Ascending aorta (tissue), 2 donors: ENCODE measurements at regions not wholly inside any gene's neighbourhood (a gene's known extent, or its start where the extent isn't known, plus 50 kb on each side); places are given as distances from the start of the nearest gene placed in this dataset.
"Not testable (repeated sequence)": the region's sequence is repeated elsewhere in the genome, so short reads cannot be mapped to it uniquely, and the experiment has no call there.

Experiments used
- DNase-seq, 2 donors: peaks; one replicate each; pipeline ENCODE4 v3.0.0-alpha.2; 2019; ENCODE audit warnings: low spot score in 2 of 2
- H3K27ac ChIP-seq, 2 donors: fragments of 200-600 bp; sonication (generic); one replicate each; pipeline ENCODE4 v1.5.1; 2016 to 2017; ENCODE audit warnings: mild to moderate bottlenecking in 1 of 2
- H3K27me3 ChIP-seq: fragments of 200-600 bp; sonication (generic); one replicate; pipeline ENCODE4 v1.5.1; 2017
- H3K36me3 ChIP-seq, 2 donors: fragments of 200-600 bp; sonication (generic); one replicate each; pipeline ENCODE4 v1.5.1; 2016
- H3K4me1 ChIP-seq, 2 donors: fragments of 200-600 bp; sonication (generic); one replicate each; pipeline ENCODE4 v1.5.1; 2016 to 2017; ENCODE audit warnings: mild to moderate bottlenecking in 1 of 2
- H3K4me3 ChIP-seq, 2 donors: fragments of 200-600 bp; sonication (generic); one replicate each; pipeline ENCODE4 v1.5.1; 2016 to 2017; ENCODE audit warnings: mild to moderate bottlenecking in 1 of 2
- H3K9me3 ChIP-seq, 2 donors: fragments of 200-600 bp; sonication (generic); one replicate each; pipeline ENCODE4 v1.5.1; 2016
- intact Hi-C: fragments of 100-400 bp; cut with DNase I; formaldehyde crosslinking; loops from one replicate; pipeline ENCODE4 v1.15.1; 2023
- TF ChIP-seq, protein P1 (sequence below), 3 experiments: fragments of 200-600 bp in 2 of 3; fragments of 450-650 bp in 1 of 3; sonication (generic) in 2 of 3; IDR thresholded peaks; one replicate each; pipeline ENCODE4 v1.5.1; 2016 to 2019; ENCODE audit warnings: antibody characterized with exemption in 3 of 3, mild to moderate bottlenecking in 1 of 3, moderate library complexity in 1 of 3

DNA sequence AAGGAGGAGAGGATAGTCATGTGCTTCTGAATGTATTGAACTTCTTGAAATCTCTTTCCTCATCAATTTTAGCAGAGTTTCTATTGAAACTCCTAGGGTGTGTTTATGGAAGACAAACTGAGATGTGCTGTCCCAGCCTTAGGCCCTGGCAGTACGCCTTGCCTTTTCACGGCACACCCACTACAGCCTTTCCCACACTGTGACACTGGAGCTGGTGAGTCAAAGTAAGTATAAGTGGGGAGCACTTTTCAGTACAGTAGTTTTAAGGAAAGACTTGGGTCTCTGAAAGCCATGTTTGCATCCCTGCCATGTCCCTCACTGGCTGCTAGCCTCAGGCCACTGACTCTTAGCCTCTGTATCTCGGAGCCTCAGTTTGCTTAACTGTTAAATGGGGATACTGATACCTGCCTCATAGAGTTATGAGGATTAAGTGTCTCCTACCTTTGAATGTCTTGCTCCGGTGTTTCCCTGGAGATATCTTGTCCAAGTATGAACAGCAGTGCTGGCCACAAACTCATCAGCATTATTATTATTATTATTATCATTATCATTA, 144.7 kb upstream of the CRHR1 start:
- TF ChIP-seq, protein P1, sequence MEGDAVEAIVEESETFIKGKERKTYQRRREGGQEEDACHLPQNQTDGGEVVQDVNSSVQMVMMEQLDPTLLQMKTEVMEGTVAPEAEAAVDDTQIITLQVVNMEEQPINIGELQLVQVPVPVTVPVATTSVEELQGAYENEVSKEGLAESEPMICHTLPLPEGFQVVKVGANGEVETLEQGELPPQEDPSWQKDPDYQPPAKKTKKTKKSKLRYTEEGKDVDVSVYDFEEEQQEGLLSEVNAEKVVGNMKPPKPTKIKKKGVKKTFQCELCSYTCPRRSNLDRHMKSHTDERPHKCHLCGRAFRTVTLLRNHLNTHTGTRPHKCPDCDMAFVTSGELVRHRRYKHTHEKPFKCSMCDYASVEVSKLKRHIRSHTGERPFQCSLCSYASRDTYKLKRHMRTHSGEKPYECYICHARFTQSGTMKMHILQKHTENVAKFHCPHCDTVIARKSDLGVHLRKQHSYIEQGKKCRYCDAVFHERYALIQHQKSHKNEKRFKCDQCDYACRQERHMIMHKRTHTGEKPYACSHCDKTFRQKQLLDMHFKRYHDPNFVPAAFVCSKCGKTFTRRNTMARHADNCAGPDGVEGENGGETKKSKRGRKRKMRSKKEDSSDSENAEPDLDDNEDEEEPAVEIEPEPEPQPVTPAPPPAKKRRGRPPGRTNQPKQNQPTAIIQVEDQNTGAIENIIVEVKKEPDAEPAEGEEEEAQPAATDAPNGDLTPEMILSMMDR (IDR thresholded peaks at IDR 0.05), result no peak
- no peaks in the 10 kb centered on the region for H3K4me1 ChIP-seq
- no peak overlapping the region for H3K4me3 ChIP-seq
- peaks cover 3 to 27% of the 10 kb centered on the region in 2 donors for H3K36me3 ChIP-seq
- intact Hi-C loops, result no loop called here
- H3K9me3 ChIP-seq, result no peaks in the 10 kb centered on the region
- no peaks in the 10 kb centered on the region for H3K27me3 ChIP-seq
- no peak for DNase-seq
- no peak overlapping the region for H3K27ac ChIP-seq

DNA sequence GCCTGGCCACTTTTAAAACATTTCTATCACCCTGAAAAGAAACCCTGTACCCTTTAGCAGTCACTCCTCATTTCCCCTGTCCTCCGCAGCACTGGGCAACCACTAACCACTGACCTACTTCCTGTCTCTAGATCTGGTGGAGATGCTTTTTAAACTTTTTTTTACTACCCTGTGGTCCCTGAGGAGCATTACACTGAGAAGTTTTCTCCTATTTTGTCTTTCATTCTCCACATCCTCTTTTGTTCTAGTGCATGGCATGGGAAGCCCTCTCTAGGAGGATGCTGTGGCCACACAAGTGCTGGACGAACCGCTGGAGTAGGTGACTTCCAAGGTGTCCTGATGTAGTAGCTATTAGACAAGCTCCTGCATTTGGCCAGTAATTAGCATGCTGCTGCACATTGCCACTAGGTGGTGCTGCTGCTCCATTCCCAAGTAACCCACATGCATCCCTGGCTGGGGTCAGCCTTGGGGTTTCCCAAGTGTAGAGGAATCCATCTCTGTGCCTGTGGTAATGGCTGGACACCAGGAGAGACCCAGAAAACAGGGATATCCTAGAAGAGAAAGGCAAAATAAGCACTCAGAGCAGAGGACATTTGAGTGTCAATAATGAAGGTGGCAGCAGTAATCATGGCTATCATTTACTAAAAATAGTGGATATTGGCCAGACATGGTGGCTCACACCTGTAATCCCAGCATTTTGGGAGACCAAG, 143.8 kb upstream of the CRHR1 start:
- Histone ChIP-seq H3K27me3 (no peaks in the 10 kb centered on the region), H3K36me3 (peaks cover 0 to 26% of the 10 kb centered on the region in 2 donors), H3K4me1 (no peaks in the 10 kb centered on the region), H3K27ac (no peak overlapping the region), H3K4me3 (no peak overlapping the region), H3K9me3 (no peaks in the 10 kb centered on the region)
- intact Hi-C loops, result loop anchor here (1.0 to 5.0 kb wide), 2 partner anchors 192 to 212 kb away; no protein-coding TSS in a partner anchor
- TF ChIP-seq, protein P1 (IDR thresholded peaks at IDR 0.05), result peak; percentile 82 to 91 (median 83)
- DNase-seq, result peak in 1 of 2 donors; percentile 74

DNA sequence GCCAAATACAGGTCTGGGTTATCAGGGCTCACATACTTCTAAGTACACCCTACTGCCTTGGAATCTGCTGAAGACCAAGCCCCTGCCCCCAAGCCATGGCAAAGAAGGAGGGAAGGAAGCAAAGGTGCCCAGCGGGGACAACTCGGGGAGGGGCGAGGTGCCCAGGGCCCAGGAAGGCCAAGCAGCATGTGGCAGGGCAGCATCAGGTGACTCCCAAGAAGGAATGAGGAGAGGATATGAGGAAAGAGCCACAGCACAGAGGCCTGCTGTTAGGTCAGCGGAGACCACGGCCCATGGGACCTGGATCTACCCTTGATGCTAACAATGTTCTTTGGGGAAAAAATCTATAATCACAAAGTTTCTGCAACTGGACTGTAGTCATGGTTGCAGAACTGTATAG, 142.6 kb upstream of the CRHR1 start:
- Histone ChIP-seq H3K27ac (no peak overlapping the region), H3K36me3 (peaks cover 0 to 13% of the 10 kb centered on the region in 2 donors), H3K4me1 (no peaks in the 10 kb centered on the region), H3K27me3 (no peaks in the 10 kb centered on the region), H3K9me3 (no peaks in the 10 kb centered on the region), H3K4me3 (no peak overlapping the region)
- intact Hi-C loops, result loop anchor here (5.0 kb wide), 1 partner anchor 211 kb away; no protein-coding TSS in a partner anchor
- TF ChIP-seq, protein P1 (IDR thresholded peaks at IDR 0.05), result no peak
- DNase-seq, result no peak

DNA sequence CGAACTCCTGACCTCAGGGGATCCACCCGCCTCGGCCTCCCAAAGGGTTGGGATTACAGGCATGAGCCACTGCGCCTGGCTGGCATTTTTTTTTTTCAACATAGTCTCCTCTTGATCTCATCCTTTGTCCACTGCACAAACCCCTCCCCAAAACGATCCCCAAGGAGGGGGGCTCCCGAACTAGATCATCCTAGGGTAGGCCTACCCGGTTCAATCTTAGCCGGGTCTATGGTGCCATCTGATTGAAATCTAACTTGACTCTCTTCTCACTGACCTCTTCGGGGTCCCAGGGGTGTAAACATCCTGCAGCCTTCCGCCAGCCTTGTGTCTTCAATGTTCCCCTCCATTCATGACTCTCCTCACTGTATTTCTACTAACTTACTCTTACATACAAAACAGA, 140.5 kb upstream of the CRHR1 start:
- intact Hi-C loops, result loop anchor here (5.0 kb wide), 1 partner anchor 209 kb away; no protein-coding TSS in a partner anchor

DNA sequence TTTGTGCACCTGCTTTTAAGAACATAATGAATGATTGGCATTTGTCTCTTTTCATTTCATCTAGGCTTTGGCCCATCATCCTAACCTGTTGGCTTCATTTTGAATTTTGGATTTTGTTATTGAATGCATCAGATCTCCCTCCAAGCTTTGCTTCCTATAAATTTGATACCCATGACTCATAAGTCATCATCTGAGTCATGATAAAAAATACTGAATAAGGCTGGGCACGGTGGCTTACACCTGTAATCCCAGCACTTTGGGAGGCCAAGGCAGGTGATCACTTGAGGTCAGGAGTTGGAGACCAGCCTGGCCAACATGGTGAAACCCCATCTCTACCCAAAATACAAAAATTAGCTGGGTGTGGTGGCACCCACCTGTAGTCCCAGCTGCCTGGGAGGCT, 139.5 kb upstream of the CRHR1 start:
- H3K4me3 ChIP-seq, H3K36me3 ChIP-seq, H3K9me3 ChIP-seq, H3K4me1 ChIP-seq, H3K27ac ChIP-seq, DNase-seq, H3K27me3 ChIP-seq: not testable (repeated sequence)
- intact Hi-C loops, result loop anchor here (5.0 kb wide), 1 partner anchor 208 kb away; no protein-coding TSS in a partner anchor

More for the DNA sequence above, 140.5 kb upstream of the CRHR1 start:
- TF ChIP-seq, protein P1 (IDR thresholded peaks at IDR 0.05), result no peak
- Histone ChIP-seq H3K9me3 (no peaks in the 10 kb centered on the region), H3K27ac (no peak overlapping the region), H3K36me3 (peaks cover 0 to 8% of the 10 kb centered on the region in 2 donors), H3K4me1 (no peaks in the 10 kb centered on the region), H3K4me3 (no peak overlapping the region), H3K27me3 (no peaks in the 10 kb centered on the region)
- no peak for DNase-seq

DNA sequence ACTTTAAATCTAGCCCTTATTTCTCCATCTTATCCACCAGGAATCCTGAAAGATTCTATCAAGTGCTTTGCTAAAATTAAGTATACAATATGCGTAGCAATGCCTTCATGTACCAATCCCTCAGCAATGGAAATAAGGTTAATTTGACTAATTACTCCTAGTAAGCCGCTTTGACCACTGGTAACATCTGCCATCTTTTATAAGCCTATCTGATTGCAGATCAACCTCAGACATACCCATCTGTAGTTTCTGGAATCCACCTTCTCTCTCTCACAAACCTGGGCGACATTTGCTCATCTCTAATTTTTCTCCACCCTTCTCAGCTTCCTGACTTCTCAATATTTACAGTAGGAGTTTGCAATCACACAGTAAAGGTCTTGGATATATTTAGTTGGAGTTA, 138.8 kb upstream of the CRHR1 start:
- intact Hi-C loops, result no loop called here
- Histone ChIP-seq H3K4me1 (no peaks in the 10 kb centered on the region), H3K4me3 (no peak overlapping the region), H3K27ac (no peak overlapping the region), H3K9me3 (no peaks in the 10 kb centered on the region), H3K36me3 (no peaks in the 10 kb centered on the region), H3K27me3 (no peaks in the 10 kb centered on the region)
- TF ChIP-seq, protein P1 (IDR thresholded peaks at IDR 0.05), result no peak
- no peak for DNase-seq
